Osteocyte (in vitro differentiated cells): ENCODE measurements at regions not wholly inside any gene's neighbourhood (a gene's known extent, or its start where the extent isn't known, plus 50 kb on each side); places are given as distances from the start of the nearest gene placed in this dataset.

Experiments
- DNase-seq: peaks from one replicate; pipeline ENCODE4 v3.0.0; 2021; ENCODE audit warnings: mixed read lengths; ENCODE audit not compliant: unreplicated experiment; ENCODE audit errors: extremely low spot score
- H3K27ac Mint-ChIP-seq: one replicate; pipeline ENCODE4 v1.8.0; 2021; ENCODE audit warnings: mild to moderate bottlenecking, mixed read lengths; ENCODE audit not compliant: unreplicated experiment
- H3K27me3 Mint-ChIP-seq: one replicate; pipeline ENCODE4 v1.8.0; 2021; ENCODE audit warnings: mixed read lengths; ENCODE audit not compliant: unreplicated experiment
- H3K36me3 Mint-ChIP-seq: one replicate; pipeline ENCODE4 v1.8.0; 2021; ENCODE audit warnings: mixed read lengths; ENCODE audit not compliant: unreplicated experiment
- H3K4me1 Mint-ChIP-seq: one replicate; pipeline ENCODE4 v1.8.0; 2021; ENCODE audit warnings: mixed read lengths; ENCODE audit not compliant: unreplicated experiment
- H3K4me3 Mint-ChIP-seq: one replicate; pipeline ENCODE4 v1.8.0; 2021; ENCODE audit warnings: mild to moderate bottlenecking, moderate library complexity, mixed read lengths; ENCODE audit not compliant: unreplicated experiment
- H3K9me3 Mint-ChIP-seq: one replicate; pipeline ENCODE4 v1.8.0; 2021; ENCODE audit warnings: mixed read lengths; ENCODE audit not compliant: unreplicated experiment
- CTCF ChIP-seq: fragments of 200-600 bp; sonication (generic); IDR thresholded peaks from 2 replicates; pipeline ENCODE4 v1.5.0; 2021; ENCODE audit warnings: antibody characterized with exemption, mild to moderate bottlenecking, moderate library complexity

GRCh38 chr6:26306232-26306631 lies 58.8 kb upstream of the BTN3A2 start:
- no peak for DNase-seq
- Mint-ChIP-seq H3K4me3 (no peak overlapping the region), H3K4me1 (peaks cover 20% of the 10 kb centered on the region), H3K9me3 (no peaks in the 10 kb centered on the region), H3K27ac (no peak overlapping the region), H3K36me3 (no peaks in the 10 kb centered on the region), H3K27me3 (no peaks in the 10 kb centered on the region)
- TF ChIP-seq CTCF: no peak

- no peak overlapping the region for H3K4me3 Mint-ChIP-seq
- no peaks in the 10 kb centered on the region for H3K36me3 Mint-ChIP-seq
- H3K4me1 Mint-ChIP-seq: peaks cover 35% of the 10 kb centered on the region
- no peak overlapping the region for H3K27ac Mint-ChIP-seq
- no peaks in the 10 kb centered on the region for H3K9me3 Mint-ChIP-seq
- DNase-seq: no peak
- TF ChIP-seq CTCF: no peak
- H3K27me3 Mint-ChIP-seq: no peaks in the 10 kb centered on the region
Observed at GRCh38 chr6:26307850-26308249, 57.1 kb upstream of the BTN3A2 start.

DNA sequence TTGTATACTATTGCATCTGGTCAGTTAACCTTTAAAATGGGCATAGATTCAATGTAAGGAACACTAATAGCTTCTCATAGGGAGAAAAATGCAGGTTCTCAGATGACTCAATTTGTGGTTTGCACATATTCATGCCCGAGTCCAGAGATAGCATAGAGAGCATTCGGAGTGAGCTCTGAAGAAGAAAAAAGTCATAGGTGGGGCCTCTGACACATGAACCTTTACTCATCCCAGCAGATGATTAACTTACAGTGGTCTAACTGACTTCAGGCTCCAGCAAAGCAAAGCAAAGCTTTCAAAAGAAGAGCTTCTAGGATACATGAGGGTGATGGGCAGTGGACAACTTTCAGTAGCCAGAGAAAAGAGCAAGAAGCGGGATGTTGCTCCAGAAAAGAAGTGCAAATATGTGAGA lies 55.3 kb upstream of the BTN3A2 start:
- Mint-ChIP-seq H3K27ac (no peak overlapping the region), H3K4me3 (no peak overlapping the region), H3K9me3 (no peaks in the 10 kb centered on the region), H3K4me1 (peaks cover 39% of the 10 kb centered on the region), H3K36me3 (no peaks in the 10 kb centered on the region), H3K27me3 (no peaks in the 10 kb centered on the region)
- no peak for DNase-seq
- no peak for TF ChIP-seq CTCF

DNA sequence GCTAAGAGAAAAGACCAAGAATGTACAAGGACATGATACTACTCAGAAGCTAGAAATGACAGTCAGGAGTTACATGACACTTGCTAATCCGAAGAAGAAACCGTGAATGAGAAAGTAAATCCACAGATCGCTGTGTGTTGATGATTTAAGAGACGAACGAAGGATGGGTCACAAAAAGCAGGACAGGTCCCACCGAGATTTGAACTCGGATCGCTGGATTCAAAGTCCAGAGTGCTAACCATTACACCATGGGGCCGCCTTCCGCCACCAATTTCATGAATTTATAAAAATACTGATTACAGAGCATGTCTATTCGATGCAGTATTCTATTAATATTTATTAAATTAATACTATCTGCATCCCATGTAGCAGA lies 54.0 kb upstream of the BTN3A2 start:
- no peak for DNase-seq
- no peak for TF ChIP-seq CTCF
- Mint-ChIP-seq H3K9me3 (no peaks in the 10 kb centered on the region), H3K27ac (no peak overlapping the region), H3K4me1 (peaks cover 33% of the 10 kb centered on the region), H3K4me3 (peak overlapping the region; percentile 84), H3K27me3 (no peaks in the 10 kb centered on the region), H3K36me3 (no peaks in the 10 kb centered on the region)

DNA sequence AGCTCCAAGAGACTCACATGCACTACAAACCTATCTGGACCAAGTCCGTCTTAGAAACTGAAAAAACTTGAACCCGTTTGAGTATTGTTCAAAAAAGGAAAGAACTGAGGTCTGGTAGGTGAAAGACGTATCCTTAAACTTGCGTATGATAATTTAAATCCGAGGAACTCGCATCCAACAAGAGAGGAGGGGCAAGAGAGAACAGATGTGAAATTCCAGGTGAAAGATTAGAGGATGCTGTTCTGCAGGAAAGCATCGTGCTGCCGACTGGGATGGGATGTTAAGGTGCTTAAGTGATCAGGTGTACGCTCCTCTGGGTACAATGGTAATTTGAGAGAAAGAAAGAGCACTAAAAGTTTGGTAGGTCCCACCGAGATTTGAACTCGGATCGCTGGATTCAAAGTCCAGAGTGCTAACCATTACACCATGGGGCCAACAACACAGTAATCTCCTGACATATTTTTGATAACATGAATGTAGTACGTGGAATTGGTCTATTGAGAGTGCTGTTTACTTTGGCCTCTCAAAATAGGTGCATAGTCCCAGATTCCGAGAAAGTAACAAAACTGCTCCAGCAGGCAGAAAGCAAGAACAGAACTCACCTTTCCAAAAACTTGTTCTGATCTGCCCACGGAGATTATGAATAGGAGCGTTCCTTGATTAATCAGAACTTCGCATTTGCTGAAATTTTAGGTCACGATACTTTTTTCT lies 53.5 kb upstream of the BTN3A2 start:
- H3K4me1 Mint-ChIP-seq: peaks cover 33% of the 10 kb centered on the region
- TF ChIP-seq CTCF: no peak
- no peak for DNase-seq
- no peaks in the 10 kb centered on the region for H3K9me3 Mint-ChIP-seq
- peak overlapping the region; percentile 84 for H3K27ac Mint-ChIP-seq
- H3K27me3 Mint-ChIP-seq: no peaks in the 10 kb centered on the region
- peak overlapping the region; percentile 84 for H3K4me3 Mint-ChIP-seq
- no peaks in the 10 kb centered on the region for H3K36me3 Mint-ChIP-seq
